ENCODE measurements at regions not wholly inside any gene's neighbourhood (a gene's known extent, or its start where the extent isn't known, plus 50 kb on each side); places are given as distances from the start of the nearest gene placed in this dataset.

DNA sequence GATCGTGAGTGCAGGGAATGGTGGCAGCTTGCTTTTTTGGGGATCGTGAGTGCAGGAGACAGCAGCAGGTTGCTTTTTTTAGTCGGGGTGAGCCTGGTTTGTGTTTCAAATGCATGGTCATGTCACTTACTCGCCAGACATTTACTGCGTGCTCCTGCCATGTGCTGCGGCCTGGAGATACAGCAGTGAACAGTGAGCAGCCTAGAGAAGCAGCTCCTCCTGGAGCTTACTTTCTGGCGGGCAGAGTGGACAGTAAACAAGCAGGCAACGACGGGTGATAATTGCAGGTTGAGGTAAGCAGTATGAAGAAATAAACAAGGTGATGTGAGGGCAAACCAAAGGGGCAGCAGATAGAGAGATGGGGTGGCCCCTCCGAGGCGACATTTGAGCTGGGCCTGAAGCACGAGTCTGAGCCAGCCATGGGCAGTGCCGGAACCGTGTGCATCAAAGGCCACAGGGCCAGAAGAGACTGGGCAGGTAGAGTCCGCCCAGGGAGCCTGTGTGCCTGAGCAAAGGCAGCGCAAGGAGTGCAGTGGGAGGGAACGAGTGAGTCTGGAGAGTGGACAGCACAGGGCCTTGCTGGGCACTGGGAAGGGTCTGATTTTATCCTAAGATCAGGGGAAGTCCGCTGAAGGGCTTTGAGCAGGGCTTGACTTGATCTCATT is 57.3 kb upstream of the RASA2 start (continued):
- TF ChIP-seq, protein P1, sequence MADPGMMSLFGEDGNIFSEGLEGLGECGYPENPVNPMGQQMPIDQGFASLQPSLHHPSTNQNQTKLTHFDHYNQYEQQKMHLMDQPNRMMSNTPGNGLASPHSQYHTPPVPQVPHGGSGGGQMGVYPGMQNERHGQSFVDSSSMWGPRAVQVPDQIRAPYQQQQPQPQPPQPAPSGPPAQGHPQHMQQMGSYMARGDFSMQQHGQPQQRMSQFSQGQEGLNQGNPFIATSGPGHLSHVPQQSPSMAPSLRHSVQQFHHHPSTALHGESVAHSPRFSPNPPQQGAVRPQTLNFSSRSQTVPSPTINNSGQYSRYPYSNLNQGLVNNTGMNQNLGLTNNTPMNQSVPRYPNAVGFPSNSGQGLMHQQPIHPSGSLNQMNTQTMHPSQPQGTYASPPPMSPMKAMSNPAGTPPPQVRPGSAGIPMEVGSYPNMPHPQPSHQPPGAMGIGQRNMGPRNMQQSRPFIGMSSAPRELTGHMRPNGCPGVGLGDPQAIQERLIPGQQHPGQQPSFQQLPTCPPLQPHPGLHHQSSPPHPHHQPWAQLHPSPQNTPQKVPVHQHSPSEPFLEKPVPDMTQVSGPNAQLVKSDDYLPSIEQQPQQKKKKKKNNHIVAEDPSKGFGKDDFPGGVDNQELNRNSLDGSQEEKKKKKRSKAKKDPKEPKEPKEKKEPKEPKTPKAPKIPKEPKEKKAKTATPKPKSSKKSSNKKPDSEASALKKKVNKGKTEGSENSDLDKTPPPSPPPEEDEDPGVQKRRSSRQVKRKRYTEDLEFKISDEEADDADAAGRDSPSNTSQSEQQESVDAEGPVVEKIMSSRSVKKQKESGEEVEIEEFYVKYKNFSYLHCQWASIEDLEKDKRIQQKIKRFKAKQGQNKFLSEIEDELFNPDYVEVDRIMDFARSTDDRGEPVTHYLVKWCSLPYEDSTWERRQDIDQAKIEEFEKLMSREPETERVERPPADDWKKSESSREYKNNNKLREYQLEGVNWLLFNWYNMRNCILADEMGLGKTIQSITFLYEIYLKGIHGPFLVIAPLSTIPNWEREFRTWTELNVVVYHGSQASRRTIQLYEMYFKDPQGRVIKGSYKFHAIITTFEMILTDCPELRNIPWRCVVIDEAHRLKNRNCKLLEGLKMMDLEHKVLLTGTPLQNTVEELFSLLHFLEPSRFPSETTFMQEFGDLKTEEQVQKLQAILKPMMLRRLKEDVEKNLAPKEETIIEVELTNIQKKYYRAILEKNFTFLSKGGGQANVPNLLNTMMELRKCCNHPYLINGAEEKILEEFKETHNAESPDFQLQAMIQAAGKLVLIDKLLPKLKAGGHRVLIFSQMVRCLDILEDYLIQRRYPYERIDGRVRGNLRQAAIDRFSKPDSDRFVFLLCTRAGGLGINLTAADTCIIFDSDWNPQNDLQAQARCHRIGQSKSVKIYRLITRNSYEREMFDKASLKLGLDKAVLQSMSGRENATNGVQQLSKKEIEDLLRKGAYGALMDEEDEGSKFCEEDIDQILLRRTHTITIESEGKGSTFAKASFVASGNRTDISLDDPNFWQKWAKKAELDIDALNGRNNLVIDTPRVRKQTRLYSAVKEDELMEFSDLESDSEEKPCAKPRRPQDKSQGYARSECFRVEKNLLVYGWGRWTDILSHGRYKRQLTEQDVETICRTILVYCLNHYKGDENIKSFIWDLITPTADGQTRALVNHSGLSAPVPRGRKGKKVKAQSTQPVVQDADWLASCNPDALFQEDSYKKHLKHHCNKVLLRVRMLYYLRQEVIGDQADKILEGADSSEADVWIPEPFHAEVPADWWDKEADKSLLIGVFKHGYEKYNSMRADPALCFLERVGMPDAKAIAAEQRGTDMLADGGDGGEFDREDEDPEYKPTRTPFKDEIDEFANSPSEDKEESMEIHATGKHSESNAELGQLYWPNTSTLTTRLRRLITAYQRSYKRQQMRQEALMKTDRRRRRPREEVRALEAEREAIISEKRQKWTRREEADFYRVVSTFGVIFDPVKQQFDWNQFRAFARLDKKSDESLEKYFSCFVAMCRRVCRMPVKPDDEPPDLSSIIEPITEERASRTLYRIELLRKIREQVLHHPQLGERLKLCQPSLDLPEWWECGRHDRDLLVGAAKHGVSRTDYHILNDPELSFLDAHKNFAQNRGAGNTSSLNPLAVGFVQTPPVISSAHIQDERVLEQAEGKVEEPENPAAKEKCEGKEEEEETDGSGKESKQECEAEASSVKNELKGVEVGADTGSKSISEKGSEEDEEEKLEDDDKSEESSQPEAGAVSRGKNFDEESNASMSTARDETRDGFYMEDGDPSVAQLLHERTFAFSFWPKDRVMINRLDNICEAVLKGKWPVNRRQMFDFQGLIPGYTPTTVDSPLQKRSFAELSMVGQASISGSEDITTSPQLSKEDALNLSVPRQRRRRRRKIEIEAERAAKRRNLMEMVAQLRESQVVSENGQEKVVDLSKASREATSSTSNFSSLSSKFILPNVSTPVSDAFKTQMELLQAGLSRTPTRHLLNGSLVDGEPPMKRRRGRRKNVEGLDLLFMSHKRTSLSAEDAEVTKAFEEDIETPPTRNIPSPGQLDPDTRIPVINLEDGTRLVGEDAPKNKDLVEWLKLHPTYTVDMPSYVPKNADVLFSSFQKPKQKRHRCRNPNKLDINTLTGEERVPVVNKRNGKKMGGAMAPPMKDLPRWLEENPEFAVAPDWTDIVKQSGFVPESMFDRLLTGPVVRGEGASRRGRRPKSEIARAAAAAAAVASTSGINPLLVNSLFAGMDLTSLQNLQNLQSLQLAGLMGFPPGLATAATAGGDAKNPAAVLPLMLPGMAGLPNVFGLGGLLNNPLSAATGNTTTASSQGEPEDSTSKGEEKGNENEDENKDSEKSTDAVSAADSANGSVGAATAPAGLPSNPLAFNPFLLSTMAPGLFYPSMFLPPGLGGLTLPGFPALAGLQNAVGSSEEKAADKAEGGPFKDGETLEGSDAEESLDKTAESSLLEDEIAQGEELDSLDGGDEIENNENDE (IDR thresholded peaks at IDR 0.05; ENCODE audit: insufficient replicate concordance, low read length) = no peak
- TF ChIP-seq FOSL1 (IDR thresholded peaks at IDR 0.05; ENCODE audit: insufficient read depth, low read depth, low read length) = no peak
- no peak for TF ChIP-seq TCF12 (IDR thresholded peaks at IDR 0.05; ENCODE audit: low read depth, low read length)
- TF ChIP-seq CHD2 (IDR thresholded peaks at IDR 0.05; ENCODE audit: low read length) = no peak
- TF ChIP-seq RFX5 (IDR thresholded peaks at IDR 0.05; ENCODE audit: borderline replicate concordance, low read depth, low read length) = no peak
- no peak for TF ChIP-seq CTBP2 (IDR thresholded peaks at IDR 0.05; ENCODE audit: borderline replicate concordance, insufficient read depth, insufficient read length, low read length)
- TF ChIP-seq KDM5A (IDR thresholded peaks at IDR 0.05; ENCODE audit: low read length) = no peak
- no peak for TF ChIP-seq POLR2A (IDR thresholded peaks at IDR 0.05; ENCODE audit: control extremely low read depth in 1 of 2, low read depth in 2 of 2, low read length in 2 of 2)
- TF ChIP-seq EP300 (IDR thresholded peaks at IDR 0.05; ENCODE audit: borderline replicate concordance in 1 of 2, low read depth in 2 of 2, low read length in 2 of 2) = no peak
- no peak for TF ChIP-seq SAP30 (IDR thresholded peaks at IDR 0.05; ENCODE audit: insufficient read depth, insufficient replicate concordance, low read length)
